Effector memory CD4-positive, alpha-beta T cell (primary cell): ENCODE measurements at regions not wholly inside any gene's neighbourhood (a gene's known extent, or its start where the extent isn't known, plus 50 kb on each side); places are given as distances from the start of the nearest gene placed in this dataset.

Source experiments
- DNase-seq, 3 donors: peaks; one replicate each; pipeline ENCODE4 v3.0.0-alpha.2; 2020
- H3K27ac ChIP-seq: 2 replicates; pipeline ENCODE4 v1.7.0; 2013; ENCODE audit warnings: mild to moderate bottlenecking, low read length, moderate library complexity; ENCODE audit not compliant: insufficient read depth, poor library complexity, severe bottlenecking
- H3K27me3 ChIP-seq: replicated peaks from 2 replicates; pipeline ENCODE4 v1.7.0; 2013; ENCODE audit warnings: mild to moderate bottlenecking, low read length; ENCODE audit not compliant: insufficient read depth, control insufficient read depth, poor library complexity, severe bottlenecking
- H3K36me3 ChIP-seq: 2 replicates; pipeline ENCODE4 v1.7.0; 2013; ENCODE audit warnings: mild to moderate bottlenecking, low read length, moderate library complexity; ENCODE audit not compliant: control insufficient read depth, insufficient read depth
- H3K4me1 ChIP-seq: 2 replicates; pipeline ENCODE4 v1.7.0; 2013; ENCODE audit warnings: low read length, mild to moderate bottlenecking; ENCODE audit not compliant: control insufficient read depth, insufficient read depth, poor library complexity, severe bottlenecking
- H3K4me3 ChIP-seq: 2 replicates; pipeline ENCODE4 v1.7.0; 2013; ENCODE audit warnings: low read length, low read depth, mild to moderate bottlenecking; ENCODE audit not compliant: insufficient read depth, poor library complexity, severe bottlenecking
- H3K9me3 ChIP-seq: 2 replicates; pipeline ENCODE4 v1.7.0; 2013; ENCODE audit warnings: mild to moderate bottlenecking, low read length, moderate library complexity; ENCODE audit not compliant: control insufficient read depth

DNA sequence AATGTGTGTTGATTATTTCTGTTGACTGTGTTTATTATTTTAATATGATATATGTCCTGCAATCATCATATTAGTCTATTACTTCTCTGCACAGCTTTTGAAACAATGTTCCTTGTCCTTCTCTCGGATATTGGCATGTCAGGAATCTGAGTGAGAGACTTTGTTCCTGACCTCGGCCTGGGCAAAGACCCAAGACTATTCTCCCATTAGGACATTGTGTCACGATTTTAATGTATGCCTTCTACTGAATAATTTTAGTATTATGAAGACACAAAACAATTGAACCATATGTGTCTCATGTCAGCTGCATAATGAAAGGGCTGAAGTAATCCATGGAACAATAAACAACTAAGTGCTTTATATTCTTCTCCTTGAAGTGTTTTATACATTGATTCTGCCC is 580.8 kb upstream of the TENM3 start:
- Histone ChIP-seq H3K9me3 (no peaks in the 10 kb centered on the region), H3K27ac (no peak overlapping the region)

GRCh38 chr4:181670506-181670905 is 572.7 kb upstream of the TENM3 start:
- H3K27ac ChIP-seq = no peak overlapping the region

More for the DNA sequence above, 580.8 kb upstream of the TENM3 start:
- H3K27me3 ChIP-seq = no peaks in the 10 kb centered on the region
- no peak for DNase-seq
- H3K4me1 ChIP-seq = no peaks in the 10 kb centered on the region
- H3K4me3 ChIP-seq = no peak overlapping the region
- no peaks in the 10 kb centered on the region for H3K36me3 ChIP-seq

DNA sequence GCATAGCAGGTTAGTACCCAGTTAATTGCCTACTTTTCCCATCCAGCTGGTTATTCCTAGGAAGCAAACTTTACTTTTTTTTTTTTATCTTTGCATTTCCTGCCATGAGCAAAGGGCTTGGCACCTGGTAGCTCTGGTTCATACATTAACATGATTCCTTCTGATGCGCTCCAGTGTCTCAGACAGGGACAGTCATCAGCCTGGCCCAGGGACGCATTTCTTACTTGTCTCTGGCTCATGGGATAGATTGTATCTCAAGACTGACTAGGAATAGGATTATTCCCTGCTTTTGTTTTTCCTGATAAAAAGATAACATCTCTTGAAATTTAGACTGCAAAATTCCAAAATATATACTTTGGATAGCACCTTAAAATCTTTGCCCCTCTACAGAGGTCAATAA is 571.5 kb upstream of the TENM3 start:
- H3K4me3 ChIP-seq = no peak overlapping the region
- no peaks in the 10 kb centered on the region for H3K27me3 ChIP-seq
- H3K4me1 ChIP-seq = no peaks in the 10 kb centered on the region
- no peaks in the 10 kb centered on the region for H3K36me3 ChIP-seq
- H3K9me3 ChIP-seq = no peaks in the 10 kb centered on the region
- DNase-seq = no peak
- no peak overlapping the region for H3K27ac ChIP-seq

More at GRCh38 chr4:181670506-181670905, 572.7 kb upstream of the TENM3 start:
- H3K27me3 ChIP-seq = no peaks in the 10 kb centered on the region
- H3K36me3 ChIP-seq = no peaks in the 10 kb centered on the region
- H3K4me3 ChIP-seq = no peak overlapping the region
- no peaks in the 10 kb centered on the region for H3K4me1 ChIP-seq
- DNase-seq = no peak
- no peaks in the 10 kb centered on the region for H3K9me3 ChIP-seq

DNA sequence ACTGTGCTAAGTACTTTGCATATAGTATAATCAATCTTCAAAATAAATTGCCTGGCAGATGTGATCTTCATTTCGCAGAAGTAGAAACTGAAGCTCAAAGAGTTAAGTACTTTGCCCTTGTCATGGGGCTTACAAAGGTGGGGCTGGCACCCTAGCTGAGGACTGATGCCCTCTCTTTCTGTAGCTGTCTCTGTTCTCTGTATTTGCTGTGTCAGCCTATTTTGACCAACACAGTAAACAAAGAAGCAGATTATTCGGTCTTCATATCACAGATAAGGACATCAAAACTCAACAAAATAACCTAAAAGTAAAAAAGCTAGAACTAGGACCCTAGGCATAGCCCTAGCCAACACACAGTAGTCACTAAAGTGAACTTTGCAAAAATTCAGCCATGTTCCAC is 570.5 kb upstream of the TENM3 start:
- no peaks in the 10 kb centered on the region for H3K9me3 ChIP-seq
- no peaks in the 10 kb centered on the region for H3K4me1 ChIP-seq
- no peaks in the 10 kb centered on the region for H3K27me3 ChIP-seq
- H3K36me3 ChIP-seq = no peaks in the 10 kb centered on the region
- H3K27ac ChIP-seq = no peak overlapping the region
- DNase-seq = no peak
- H3K4me3 ChIP-seq = no peak overlapping the region

GRCh38 chr4:181674315-181674875 is 568.8 kb upstream of the TENM3 start:
- DNase-seq = no peak

GRCh38 chr4:181676546-181676945 is 566.7 kb upstream of the TENM3 start:
- no peak overlapping the region for H3K27ac ChIP-seq
- no peaks in the 10 kb centered on the region for H3K27me3 ChIP-seq
- no peak overlapping the region for H3K4me3 ChIP-seq
- H3K9me3 ChIP-seq = no peaks in the 10 kb centered on the region
- H3K36me3 ChIP-seq = no peaks in the 10 kb centered on the region
- H3K4me1 ChIP-seq = no peaks in the 10 kb centered on the region
- DNase-seq = no peak

More at GRCh38 chr4:181674315-181674875, 568.8 kb upstream of the TENM3 start:
- no peaks in the 10 kb centered on the region for H3K27me3 ChIP-seq
- H3K9me3 ChIP-seq = no peaks in the 10 kb centered on the region
- no peaks in the 10 kb centered on the region for H3K36me3 ChIP-seq
- H3K27ac ChIP-seq = no peak overlapping the region
- no peaks in the 10 kb centered on the region for H3K4me1 ChIP-seq
- H3K4me3 ChIP-seq = no peak overlapping the region

DNA sequence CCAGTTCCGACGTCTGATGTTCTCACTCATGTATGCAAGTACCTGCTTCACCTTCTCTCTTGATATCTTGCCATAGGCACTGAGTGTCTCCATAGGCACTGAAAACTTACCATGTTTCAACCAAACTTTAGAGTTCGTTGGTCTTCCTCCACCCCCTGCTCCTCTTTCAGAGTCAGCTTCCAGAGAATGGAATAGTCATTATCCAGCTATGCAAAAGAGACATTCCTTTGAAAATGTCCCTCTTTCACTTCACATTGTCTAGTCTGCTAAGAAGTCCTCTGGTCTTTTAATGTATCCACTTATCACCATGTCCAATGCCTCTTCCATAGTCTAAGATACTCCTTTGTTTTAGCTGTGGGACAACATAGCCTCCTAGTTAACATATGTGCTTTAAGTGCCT is 566.0 kb upstream of the TENM3 start:
- H3K9me3 ChIP-seq = no peaks in the 10 kb centered on the region
- no peaks in the 10 kb centered on the region for H3K27me3 ChIP-seq
- no peaks in the 10 kb centered on the region for H3K4me1 ChIP-seq
- H3K4me3 ChIP-seq = no peak overlapping the region
- H3K27ac ChIP-seq = no peak overlapping the region
- H3K36me3 ChIP-seq = no peaks in the 10 kb centered on the region
- no peak for DNase-seq

GRCh38 chr4:181677621-181678020 is 565.6 kb upstream of the TENM3 start:
- Histone ChIP-seq H3K4me1 (no peaks in the 10 kb centered on the region), H3K27ac (no peak overlapping the region), H3K27me3 (no peaks in the 10 kb centered on the region), H3K4me3 (no peak overlapping the region), H3K36me3 (no peaks in the 10 kb centered on the region), H3K9me3 (no peaks in the 10 kb centered on the region)
- no peak for DNase-seq

DNA sequence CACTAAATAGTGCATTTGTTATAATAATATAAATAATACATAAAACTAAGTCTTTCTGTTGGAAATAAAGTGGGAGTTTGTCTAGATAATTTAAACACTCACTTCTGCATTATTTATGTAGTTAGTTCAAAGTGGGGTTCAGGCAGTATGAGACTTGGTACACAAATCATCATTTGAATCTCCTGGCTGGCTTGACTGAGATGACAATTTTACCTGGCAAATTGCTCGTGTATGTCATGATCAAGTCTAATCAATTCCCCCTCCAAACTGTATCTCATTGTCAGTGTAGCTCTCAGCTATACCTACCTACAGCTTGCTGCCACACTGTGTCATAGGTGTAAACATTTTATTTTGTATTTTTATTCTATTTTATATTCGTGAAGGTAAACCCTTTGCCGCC is 563.4 kb upstream of the TENM3 start:
- DNase-seq = no peak

GRCh38 chr4:181682367-181683047 is 560.7 kb upstream of the TENM3 start:
- Histone ChIP-seq H3K4me1 (no peaks in the 10 kb centered on the region), H3K9me3 (no peaks in the 10 kb centered on the region), H3K4me3 (no peak overlapping the region), H3K36me3 (no peaks in the 10 kb centered on the region), H3K27me3 (no peaks in the 10 kb centered on the region), H3K27ac (no peak overlapping the region)
- DNase-seq = no peak

More for the DNA sequence above, 563.4 kb upstream of the TENM3 start:
- H3K27ac ChIP-seq = no peak overlapping the region
- no peaks in the 10 kb centered on the region for H3K4me1 ChIP-seq
- H3K27me3 ChIP-seq = no peaks in the 10 kb centered on the region
- H3K9me3 ChIP-seq = no peaks in the 10 kb centered on the region
- H3K4me3 ChIP-seq = no peak overlapping the region
- H3K36me3 ChIP-seq = no peaks in the 10 kb centered on the region
